D721Med (cell line): ENCODE measurements at regions not wholly inside any gene's neighbourhood (a gene's known extent, or its start where the extent isn't known, plus 50 kb on each side); places are given as distances from the start of the nearest gene placed in this dataset.

Source experiments
- DNase-seq: peaks from one replicate; pipeline ENCODE4 v3.0.0; 2011; ENCODE audit warnings: low spot score; ENCODE audit not compliant: insufficient read length
- FAIRE-seq: peaks from 2 replicates; lab custom pipeline; 2011; peaks lifted over from hg19 to GRCh38; lab: Jason Lieb, UNC
- CTCF ChIP-seq: IDR thresholded peaks from 2 replicates; pipeline ENCODE4 v1.5.1; 2012; ENCODE audit warnings: mild to moderate bottlenecking, control low read depth; ENCODE audit not compliant: insufficient read depth; ENCODE audit errors: missing control alignments

- no peak for TF ChIP-seq CTCF
- DNase-seq (no peak), FAIRE-seq (no peak)
Observed at GRCh38 chr6:79787626-79788025, 156.5 kb downstream of the SH3BGRL2 start.

DNA sequence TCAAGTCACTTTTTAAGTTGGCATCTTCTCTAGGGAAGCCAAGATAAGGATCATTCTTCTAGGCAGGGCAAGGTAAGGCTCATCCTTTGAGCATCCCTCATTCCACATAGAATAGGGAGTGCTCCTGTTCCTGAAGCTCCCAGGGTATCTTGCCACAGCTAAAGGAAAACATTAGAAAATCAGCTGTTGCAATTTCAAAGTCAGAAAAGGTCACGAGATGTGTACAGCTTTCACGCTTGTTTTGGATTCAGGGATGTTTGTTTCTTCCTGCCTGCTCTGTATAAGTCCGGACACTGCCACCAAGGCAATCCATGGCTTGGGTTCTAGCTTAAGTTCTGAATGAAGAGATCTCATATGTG is 153.2 kb downstream of the SH3BGRL2 start:
- no peak for TF ChIP-seq CTCF
- FAIRE-seq (no peak), DNase-seq (no peak)

- no peak for TF ChIP-seq CTCF
- no peak for FAIRE-seq
- DNase-seq, result no peak
Observed at GRCh38 chr6:79783670-79784394, 152.7 kb downstream of the SH3BGRL2 start.

DNA sequence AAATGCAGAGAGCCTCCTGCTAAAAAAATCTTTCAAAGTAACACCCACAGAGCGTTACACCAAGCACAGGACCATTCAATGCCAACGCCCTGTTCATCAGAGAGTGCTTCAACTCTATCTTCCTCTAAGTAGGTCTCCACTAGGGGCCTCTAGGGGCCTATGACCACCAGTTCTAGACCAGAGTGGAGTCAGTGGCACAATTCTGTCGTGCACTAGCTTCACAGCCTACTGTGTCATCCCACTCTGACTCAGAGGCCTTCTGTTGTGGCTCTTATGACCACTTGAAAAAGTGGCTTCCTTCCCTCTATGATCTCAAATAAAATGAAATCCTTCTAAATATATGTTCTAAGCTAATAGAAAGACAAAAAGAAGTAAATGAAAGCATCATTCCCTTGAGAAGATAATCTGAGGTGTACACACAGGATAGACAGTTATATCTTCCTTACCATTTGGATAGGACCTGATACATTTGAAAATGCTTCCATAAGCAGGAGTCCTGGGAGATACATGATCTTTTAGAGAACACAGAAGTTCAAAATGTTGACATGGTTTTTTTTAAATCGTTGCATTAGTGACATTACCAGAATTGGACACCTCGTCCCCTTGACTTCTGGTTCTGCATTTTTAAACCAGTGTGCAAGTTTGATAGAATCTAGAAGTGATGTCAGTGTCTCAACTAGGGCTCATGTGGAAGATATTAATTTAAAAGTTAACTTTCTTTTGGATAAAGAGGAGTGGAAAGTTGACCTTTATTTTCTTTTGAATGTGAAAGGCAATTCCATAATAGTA is 151.9 kb downstream of the SH3BGRL2 start:
- TF ChIP-seq CTCF, result no peak
- DNase-seq, result no peak
- FAIRE-seq, result no peak

GRCh38 chr6:79781916-79782315 is 150.8 kb downstream of the SH3BGRL2 start:
- TF ChIP-seq CTCF, result no peak
- FAIRE-seq (no peak), DNase-seq (no peak)

- no peak for TF ChIP-seq CTCF
- FAIRE-seq, result no peak
Observed at GRCh38 chr6:79780881-79781280, 149.8 kb downstream of the SH3BGRL2 start.

GRCh38 chr6:79778816-79779215 is 147.7 kb downstream of the SH3BGRL2 start:
- FAIRE-seq (no peak), DNase-seq (no peak)
- TF ChIP-seq CTCF, result no peak

More at GRCh38 chr6:79780881-79781280, 149.8 kb downstream of the SH3BGRL2 start:
- DNase-seq, result no peak
